Activated naive CD4-positive, alpha-beta T cell treated with Interleukin-2 at 50 U/mL for 16 hours (primary cell): ENCODE measurements at regions not wholly inside any gene's neighbourhood (a gene's known extent, or its start where the extent isn't known, plus 50 kb on each side); places are given as distances from the start of the nearest gene placed in this dataset.
A peak's percentile ranks its signal among the peaks of the same experiment; 100 is the strongest.
"Not testable (repeated sequence)": the region's sequence is repeated elsewhere in the genome, so short reads cannot be mapped to it uniquely, and the experiment has no call there.

Source experiments
- DNase-seq: peaks from one replicate; pipeline ENCODE4 v3.0.0-alpha.2; 2020

DNA sequence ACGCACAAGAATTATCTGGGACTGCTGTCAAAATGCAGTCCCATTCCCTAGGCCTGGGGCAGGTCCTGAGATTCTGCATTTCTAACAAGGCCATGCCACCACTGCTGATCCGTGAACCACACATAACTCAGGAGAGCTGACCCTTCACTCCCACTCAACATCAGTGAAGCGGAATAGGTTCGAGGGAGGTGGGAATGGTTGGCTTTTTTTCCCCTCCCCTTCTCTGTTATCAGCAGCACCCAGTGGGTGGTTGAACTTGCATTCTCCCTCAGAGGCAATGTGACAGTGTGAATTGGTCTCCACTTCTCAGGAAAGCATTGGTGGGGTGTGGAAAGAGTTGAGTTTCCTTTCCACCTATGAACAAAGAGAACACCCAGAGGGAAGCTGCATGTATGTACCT, 344.3 kb downstream of the GADD45G start:
- no peak for DNase-seq

DNA sequence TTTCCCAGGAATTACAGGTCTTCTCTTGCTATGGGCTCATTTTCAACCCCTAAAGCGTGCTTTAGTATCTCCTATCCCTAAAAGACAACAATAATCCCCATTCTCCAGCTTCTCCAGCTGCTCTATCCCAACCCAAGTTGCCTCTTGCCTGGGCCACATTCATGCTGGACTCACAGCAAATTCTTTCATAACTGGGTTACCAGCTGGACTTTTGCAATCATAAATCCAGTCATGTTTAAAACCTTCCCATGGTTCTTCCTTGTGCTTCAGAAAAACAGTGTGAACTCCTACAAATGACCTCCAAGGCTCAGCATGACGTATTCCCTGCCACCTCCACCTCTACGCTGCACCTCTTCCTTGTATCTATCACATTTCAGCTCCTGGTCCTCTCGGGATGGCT, 346.9 kb downstream of the GADD45G start:
- DNase-seq, result no peak

DNA sequence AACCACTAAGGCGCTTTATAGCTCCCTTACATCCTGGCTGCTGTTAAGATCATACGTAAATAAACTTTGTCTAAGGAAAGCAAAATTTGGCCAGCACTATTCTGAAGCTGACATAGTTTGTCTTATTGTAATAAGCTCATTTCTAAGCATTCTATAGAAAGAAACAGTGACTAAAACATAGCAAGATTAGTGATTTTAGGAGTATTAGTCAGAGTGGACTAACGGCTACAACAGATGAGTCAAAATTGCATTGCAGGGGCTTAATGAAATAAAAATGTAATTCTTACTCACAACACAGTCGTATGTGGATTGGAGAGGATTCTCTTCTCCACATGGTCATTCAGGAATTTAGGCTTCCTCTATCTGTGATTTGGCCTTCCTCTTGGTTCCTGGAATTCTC, 347.6 kb downstream of the GADD45G start:
- no peak for DNase-seq

DNA sequence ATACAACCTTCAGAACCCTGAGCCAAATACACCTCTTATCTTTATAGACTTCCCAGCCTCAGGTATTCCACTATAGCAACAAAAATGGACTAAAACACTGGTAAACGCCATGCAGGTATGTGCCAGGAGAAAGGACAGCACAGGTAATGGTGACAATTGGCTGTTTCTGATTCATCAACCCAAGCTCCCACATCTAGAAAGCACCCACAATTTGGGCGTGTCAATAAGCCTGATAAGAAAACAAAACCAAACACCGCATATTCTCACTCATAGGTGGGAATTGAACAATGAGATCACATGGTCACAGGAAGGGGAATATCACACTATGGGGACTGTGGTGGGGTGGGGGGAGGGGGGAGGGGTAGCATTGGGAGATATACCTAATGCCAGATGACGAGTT, 348.5 kb downstream of the GADD45G start:
- not testable (repeated sequence) for DNase-seq

DNA sequence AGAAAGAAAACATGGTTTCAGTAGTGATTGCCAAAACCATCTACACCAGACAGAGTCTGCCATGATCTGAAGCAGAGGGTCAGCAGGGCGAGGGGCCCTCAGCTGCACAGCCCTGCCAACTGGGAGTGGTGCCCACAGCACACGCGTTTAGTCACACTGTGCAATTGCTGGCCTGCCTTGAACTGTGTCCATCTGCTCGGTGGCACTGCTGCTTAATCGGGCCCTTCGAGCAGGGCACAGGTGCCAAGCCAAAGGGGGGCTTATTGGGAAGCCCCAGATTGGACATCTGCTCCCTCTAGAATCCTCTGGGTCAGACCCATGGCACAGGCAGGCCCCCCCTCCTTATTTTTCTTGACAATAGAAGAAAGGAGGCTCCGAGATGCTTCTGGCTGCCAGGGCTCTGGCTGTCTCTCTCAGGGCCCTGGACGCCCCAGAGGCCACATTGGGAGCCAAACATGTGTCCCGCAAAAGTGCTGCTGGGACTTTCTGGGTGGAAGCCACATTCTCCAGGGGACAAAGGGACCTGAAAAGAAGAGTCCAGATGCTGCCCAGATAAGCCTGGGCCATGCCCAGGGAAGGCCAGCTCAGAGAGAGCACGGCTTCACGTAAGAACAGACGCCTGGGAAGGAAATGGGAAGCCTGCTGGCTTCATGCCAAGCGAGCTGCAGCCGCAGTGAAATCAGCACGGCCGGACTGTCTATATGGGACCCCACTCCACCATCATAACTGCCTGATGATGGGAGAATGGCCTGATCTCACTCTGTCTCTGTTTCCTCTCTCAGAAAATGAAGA, 349.2 kb downstream of the GADD45G start:
- no peak for DNase-seq

DNA sequence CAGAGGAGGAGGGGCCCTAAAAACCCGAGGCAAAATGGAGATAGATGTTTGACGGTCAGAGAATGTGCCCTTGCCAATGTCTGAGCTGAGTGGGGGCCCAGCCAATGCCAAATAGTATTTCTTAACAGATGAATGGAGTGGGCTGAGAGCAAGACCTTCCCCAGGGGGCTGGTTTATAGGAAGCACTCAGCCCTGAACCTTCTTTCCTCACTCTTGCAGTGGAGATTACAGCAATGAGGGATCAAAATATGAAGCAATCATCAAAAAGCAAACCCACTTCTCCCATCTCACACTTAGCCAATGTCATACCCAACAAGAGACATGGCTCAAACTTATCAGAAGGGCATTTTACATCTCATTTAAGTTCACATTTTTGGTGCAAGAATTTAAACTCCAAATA, 350.3 kb downstream of the GADD45G start:
- no peak for DNase-seq

DNA sequence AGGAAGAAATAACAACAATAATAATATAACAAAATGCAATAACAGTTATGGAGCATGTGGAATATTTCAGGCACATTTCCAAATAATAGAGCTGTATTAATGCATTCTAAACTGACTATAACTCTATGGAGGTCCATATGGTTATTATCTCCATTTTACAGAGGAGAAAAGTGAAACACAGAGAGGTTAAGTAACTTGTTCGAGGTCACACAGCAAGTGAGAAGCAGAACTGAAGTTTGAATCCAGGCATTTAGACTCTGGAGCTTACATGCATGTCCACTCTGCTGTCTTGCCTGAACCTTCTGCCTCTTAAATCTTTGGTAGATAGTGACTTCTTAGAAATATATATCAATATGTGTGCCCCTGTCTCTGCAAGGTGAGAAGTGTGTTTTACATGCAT, 350.8 kb downstream of the GADD45G start:
- DNase-seq, result no peak

DNA sequence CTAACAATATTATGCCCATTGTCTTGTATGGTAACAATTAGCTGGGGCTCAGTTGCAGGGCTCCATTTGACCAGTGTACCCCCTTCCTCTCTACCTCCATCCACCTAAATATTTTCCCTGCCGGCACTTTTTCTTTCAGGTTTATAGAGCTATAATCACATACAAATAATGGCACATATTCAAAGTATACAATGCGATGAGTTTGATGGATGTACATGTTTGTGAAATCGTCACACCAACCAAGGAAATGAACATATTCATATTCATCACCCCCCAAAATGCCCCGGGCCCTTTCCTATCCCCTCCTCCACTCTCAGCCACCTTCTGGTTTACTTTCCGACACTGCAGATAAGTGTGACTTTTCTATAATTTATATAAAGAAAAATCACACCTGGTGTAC, 351.5 kb downstream of the GADD45G start:
- DNase-seq, result no peak

DNA sequence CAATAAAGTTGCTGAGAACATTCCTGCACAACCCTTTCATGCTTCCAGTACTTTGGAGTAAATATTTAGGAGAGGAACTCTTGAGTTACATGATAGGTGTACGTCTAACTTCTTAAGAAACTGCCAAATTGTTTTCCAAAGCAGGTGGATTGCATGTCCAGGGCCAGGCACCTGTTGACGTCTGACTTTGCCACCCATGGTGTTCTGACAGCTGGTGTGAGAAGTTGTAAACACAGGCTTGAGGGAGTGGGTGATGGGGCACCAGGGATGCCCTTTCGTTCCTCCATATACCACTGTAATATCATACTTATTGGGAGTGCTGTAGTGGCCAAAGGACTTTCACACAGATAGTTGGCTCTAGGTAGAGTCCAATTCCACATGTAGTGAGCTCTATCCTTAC, 352.1 kb downstream of the GADD45G start:
- no peak for DNase-seq

DNA sequence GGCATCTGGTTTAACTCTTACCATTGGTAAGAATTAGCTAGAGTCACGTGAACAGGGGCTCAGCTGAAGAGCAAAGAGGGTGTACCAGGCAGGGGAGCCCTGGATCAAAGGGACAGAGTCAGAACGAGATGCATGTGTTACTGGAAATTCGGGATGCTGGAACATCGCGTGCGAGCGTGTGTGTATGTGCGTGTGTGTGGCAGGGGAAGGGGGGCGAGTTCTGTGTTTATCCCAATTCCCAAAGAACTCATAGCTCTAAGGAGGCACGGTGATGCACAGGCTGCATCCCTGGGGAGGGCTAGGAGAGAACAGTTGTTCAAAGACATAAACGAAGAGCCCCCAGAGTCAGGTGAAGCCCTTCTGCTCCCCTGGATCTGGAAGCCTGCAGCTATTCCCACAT, 353.3 kb downstream of the GADD45G start:
- DNase-seq, result no peak

DNA sequence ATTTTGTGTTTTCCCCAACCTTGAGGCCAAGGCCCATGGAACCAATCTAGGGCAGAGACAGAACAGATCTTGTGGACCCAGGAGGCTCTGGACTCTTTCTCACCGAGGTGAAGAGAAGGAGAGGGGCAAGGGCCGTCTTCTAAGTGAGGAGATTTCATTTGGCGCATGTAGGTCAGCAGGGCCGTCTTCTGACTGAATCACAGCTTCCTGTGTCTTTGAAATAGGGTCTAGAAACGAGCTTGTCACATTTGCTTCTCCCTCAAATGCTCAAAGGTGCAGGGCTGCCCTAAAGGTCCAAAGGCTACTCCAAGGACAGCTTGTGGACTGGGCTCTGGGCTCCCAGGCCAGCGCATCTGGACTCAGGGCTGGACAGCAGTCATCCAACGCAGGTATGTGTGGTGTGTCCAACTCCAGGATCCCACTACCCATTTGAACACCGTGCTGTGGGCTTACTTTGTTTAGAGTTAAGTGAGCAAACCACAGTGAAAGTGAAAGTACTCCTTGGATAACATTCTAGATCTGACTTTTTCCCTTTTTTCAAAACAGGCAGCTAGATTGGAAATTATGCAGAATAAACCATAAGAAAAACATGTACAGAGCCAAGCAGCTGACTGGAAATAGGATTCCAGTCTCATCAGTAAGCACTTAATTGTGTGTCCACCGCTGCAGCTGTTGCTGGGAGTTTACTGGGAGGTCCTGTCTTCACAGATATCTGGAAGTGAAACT, 357.0 kb downstream of the GADD45G start:
- no peak for DNase-seq

DNA sequence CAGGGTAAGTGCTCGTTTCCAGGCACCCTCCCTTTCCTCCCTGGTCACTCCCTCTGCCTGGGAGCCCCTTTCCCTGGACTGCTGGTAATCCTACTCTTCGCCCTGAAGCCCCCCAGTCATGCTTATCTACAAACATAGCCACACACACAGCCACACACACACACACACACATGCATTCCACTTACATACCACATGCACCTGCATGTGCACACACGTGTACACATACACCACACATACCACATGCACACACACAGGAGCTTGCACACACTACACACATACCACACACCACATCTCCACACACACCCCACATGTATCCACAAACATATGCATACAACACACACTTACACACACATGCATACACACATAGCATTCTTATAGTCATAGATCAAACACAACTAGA, 358.5 kb downstream of the GADD45G start:
- no peak for DNase-seq

DNA sequence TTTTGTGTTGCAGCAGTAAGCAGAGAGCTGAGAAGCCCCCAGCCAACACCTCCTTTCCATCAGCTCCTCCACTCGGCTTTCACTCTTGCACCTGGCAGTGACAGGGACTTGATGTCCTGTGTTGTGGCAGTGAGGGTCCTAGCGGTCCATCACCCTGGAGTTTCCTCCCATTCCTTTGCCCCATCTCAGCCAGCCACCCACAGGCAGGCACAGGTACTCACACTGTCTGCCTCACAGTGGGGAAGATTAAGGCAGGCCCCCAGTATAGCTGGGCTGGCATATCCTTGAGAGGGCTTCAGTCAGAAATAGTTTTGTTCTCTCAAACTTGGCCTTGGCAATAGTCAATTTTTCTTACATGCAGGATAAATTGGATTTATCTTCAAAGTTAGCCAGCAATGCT, 362.7 kb downstream of the GADD45G start:
- no peak for DNase-seq

DNA sequence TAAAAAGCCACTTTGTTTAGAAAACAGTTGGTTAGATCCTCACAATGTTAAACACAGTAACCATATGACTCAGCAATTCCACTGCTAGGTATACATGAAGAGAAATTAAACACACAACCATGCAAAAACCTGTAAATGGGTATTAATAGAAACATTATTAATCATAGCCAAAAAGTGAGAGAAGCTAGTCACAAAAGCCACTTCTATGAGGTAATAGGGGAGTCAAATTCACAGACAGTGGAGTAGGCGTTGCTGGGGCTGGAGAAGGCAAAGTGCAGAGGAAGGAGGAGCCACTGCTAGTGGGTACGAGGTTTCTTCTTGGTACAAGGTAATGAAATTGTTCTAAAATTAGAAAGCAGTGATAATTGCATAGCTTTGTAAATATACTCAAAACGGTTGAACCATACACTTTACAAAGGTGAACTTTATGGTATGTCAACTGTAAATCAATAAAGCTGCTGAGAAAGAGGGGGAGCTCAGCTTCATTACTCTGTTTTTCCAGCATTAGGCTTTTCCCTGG, 364.4 kb downstream of the GADD45G start:
- peak; percentile 49 for DNase-seq

DNA sequence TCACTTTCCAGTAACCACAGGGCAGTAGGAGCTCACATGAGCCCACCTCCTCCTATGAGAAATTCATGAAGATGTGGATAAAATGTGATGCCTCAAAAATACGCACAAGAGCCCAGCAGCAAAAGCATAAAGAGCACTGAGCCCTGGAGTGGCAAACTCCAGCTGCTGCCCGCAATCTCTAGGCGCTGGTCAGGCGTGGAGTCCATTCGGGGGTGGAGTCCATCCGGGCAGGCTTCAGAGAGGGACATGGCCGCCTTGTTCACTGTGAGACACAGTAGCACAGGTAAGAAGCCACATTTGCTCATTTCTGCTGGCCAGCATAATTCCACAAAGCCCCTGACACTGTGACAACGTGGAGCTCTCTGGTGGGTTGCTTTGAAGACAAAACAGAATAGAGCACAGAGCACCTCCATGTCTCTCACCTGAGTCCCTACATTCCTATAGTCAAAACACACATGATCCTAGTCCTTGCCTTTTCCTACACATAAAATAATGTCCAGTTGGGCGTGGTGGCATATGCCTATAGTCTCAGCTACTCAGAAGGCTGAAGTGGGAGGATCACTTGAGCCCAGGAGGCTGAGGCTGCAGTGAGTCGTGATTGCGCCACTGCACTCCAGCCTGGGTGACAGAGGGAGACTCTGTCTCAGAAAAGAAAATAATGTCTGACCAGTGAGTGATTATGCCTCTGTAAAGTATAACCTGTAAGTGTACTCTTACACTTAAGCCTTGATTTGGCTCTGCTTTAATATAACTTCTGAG, 365.2 kb downstream of the GADD45G start:
- DNase-seq, result no peak

DNA sequence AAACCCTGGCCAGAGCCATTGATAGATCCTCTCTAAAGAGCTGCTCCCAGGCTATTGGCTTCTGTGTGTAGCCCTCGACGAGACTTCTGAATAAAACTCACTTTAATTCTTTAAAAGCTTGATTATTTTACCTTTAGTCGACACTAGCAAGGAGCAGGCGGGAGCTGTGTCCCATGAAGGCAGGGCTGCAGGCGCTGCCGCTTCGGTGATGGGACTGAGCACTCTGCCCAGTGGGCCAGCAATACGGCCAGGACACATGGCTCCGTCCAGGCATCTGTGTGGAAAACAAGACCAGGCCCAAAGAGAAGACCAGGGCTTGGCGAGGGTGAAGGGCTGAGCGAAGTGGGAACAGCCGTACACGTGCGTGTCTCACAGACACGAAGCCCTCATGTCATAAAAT, 365.9 kb downstream of the GADD45G start:
- DNase-seq, result no peak

DNA sequence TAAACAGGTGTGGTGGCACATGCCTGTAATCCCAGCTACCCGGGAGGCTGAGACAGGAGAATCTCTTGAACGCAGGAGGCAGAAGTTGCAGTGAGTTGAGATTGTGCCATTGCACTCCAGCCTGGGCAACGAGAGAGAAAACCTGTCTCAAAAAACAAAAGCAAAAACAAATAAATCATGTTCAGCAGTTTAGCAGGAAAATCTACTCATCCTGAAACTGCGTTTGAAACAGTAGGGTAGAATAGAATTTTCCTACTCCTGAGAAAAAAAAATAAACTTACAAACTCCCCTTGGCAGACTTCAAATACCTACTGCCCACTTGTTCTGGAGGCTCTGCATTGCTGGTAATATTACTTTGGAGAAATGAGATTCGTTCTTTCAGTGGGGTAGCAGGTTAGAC, 367.7 kb downstream of the GADD45G start:
- no peak for DNase-seq

DNA sequence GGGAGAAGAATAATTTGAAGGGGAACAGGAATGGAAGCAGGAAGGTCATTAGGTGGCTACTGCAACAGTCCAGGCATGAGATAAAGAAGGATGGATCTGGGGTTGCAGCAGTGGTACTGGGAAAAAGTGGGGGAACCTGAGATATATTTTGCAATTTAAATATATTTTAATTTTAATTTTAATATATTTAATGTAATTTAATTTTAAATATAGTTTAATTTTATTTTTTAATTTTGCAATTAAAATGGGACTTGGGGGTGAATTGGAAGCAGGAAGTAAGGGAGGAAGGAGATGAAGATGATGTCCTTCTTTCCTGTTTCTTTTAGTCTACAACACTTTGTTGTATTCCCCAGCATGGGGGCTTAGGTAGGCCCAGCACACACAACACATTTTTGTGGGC, 369.8 kb downstream of the GADD45G start:
- DNase-seq, result no peak

DNA sequence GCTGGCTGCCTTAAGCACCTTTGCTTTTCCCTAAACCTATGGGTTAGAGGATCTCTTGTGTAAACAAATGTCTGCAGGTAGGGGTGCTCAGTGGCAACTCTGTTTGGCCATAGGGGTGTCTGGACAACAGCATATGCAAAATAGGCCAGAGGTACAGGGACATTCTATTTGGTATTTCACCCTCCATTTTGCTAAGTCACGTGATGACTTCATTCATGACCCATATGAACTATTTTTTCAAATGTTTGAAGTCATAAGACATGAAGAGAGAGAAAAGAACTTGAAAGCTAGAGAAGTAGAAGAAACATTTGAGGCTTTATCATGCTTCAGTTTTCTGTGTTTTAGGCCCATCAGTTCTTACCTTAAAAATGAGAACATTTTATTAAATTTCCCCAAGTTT, 370.2 kb downstream of the GADD45G start:
- no peak for DNase-seq

DNA sequence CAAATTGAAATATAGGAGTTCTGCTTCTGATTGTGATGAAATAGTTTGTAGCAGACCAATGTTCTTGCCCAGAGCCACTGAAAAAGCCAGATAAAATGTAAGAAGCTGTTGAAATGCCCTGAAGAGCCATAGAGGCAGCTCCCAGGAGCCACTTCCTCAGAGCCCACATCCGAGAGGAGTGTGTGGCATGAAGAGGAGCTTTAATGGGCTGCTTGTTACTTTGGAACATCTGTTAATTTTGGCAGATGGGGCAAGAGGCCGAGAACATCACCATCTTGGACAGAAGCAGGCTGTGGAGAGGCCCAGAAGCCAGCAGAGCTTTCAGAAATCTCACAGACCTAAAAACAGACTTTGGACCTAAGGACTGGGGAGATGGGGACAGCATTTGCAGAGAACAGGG, 370.8 kb downstream of the GADD45G start:
- DNase-seq, result no peak

DNA sequence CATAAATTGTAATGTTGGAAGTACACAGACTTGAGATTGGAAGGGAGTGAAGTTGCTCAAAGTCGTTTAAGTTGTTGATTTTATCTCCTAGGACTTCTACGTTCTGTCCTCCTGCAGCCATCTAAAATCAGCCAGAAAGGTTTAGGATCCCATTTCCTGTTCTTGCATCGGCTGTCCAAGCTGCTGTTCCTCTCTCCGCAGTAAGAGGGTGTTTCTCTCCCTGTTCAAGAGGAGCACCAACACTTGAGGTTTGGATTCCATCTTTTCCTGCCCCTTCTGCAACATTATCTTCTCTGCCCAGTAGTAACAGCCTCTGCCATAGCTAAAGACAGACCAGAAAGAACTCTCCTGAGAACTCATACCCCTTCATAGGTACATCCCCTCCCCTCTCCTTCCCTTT, 373.4 kb downstream of the GADD45G start:
- no peak for DNase-seq

DNA sequence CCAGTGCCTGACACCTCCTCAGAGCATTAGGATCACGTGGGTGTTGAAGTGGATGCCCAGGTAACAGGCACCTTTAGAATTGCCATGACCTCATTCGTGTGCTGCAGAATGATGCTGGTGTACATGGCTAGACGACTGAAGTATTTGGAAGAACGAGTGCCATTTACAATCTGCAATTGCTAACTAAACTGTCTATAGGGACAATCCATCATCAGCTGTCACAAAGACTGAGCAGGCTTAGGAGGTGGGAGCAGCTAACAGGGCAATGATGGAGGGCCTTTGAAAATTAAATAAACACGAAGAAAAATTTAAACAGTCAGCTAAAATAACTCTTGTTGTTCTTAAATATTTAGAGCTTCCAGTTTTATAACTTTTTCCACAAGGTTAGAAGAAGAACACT, 375.8 kb downstream of the GADD45G start:
- no peak for DNase-seq

DNA sequence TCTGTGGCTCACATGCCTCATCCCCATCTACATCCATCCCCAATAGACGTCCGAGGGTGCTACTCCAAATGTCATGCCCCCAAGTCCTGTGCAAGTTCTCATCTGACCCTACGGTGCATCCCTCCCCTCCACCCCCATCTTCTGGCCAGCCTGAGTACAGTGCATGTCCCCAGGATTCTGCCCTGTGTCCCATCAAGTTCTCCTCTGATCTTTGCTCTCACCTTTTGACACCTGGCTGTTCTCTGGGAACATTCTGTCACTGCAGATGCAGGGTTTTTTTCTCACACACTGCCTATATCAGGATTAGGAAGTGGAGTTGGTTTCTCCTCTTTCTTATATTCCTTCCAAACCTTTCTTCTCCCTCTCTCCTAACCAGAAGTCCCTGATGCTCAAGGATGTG, 377.2 kb downstream of the GADD45G start:
- DNase-seq, result no peak

DNA sequence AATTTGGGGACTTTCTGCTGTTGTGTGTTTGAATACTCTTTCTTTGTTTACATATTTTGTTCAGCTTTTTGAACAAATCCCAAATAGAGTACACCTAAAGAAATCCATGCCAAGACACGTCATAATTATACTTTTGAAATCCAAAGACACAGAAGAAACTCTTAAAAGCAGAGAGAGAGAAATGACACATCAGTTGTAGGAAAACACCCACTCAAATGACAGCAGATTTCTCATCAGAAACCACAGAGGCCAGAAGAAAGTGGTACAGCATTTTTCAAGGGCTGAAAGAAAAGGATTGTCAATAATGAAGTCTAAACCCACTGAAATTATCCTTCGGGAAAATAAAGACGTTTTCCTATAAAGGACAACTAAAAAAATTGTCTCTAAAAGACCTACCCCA, 378.6 kb downstream of the GADD45G start:
- DNase-seq, result no peak
